HepG2 (cell line): ENCODE measurements at regions not wholly inside any gene's neighbourhood (a gene's known extent, or its start where the extent isn't known, plus 50 kb on each side); places are given as distances from the start of the nearest gene placed in this dataset.

Experiments used
- GZF1 ChIP-seq: sonication (generic); formaldehyde crosslinking; IDR thresholded peaks from 2 replicates; pipeline ENCODE4 v1.5.1; 2020; ENCODE audit warnings: mild to moderate bottlenecking, missing genetic modification reagents
- LBX2 ChIP-seq: sonication (generic); formaldehyde crosslinking; IDR thresholded peaks from 2 replicates; pipeline ENCODE4 v1.5.0; 2020; ENCODE audit warnings: missing genetic modification reagents, mild to moderate bottlenecking, borderline replicate concordance
- MAFF ChIP-seq: IDR thresholded peaks from 2 replicates; pipeline ENCODE4 v1.6.1; 2011; ENCODE audit warnings: low read depth, low read length, improper control_type of control experiment
- MYC ChIP-seq: sonication (generic); formaldehyde crosslinking; IDR thresholded peaks from 2 replicates; pipeline ENCODE4 v1.9.0; 2021; ENCODE audit warnings: missing genetic modification reagents, borderline replicate concordance
- NKX3-1 ChIP-seq: sonication (generic); formaldehyde crosslinking; IDR thresholded peaks from 2 replicates; pipeline ENCODE4 v1.5.0; 2020; ENCODE audit warnings: missing genetic modification reagents
- PAXIP1 ChIP-seq: sonication (generic); formaldehyde crosslinking; conservative IDR thresholded peaks from 2 replicates; pipeline ENCODE4 v1.4.0; 2020; ENCODE audit warnings: mild to moderate bottlenecking, missing genetic modification reagents, moderate library complexity
- ZBTB37 ChIP-seq: sonication (generic); formaldehyde crosslinking; IDR thresholded peaks from 2 replicates; pipeline ENCODE4 v1.4.0; 2020; ENCODE audit warnings: mild to moderate bottlenecking, missing genetic modification reagents
- ZC3H4 ChIP-seq: sonication (generic); formaldehyde crosslinking; IDR thresholded peaks from 2 replicates; pipeline ENCODE4 v1.4.0; 2020; ENCODE audit warnings: missing genetic modification reagents, borderline replicate concordance
- ZFX ChIP-seq: sonication (generic); formaldehyde crosslinking; IDR thresholded peaks from 2 replicates; pipeline ENCODE4 v1.4.0; 2020; ENCODE audit warnings: mild to moderate bottlenecking, low read depth, missing genetic modification reagents, moderate library complexity
- ZNF138 ChIP-seq: sonication (generic); formaldehyde crosslinking; IDR thresholded peaks from 2 replicates; pipeline ENCODE4 v1.5.0; 2020; ENCODE audit warnings: mild to moderate bottlenecking, low read depth, missing genetic modification reagents
- ZNF616 ChIP-seq: sonication (generic); formaldehyde crosslinking; IDR thresholded peaks from 2 replicates; pipeline ENCODE4 v1.5.0; 2020; ENCODE audit warnings: low read depth, mild to moderate bottlenecking, missing genetic modification reagents
- TF ChIP-seq, protein P1 (sequence below): IDR thresholded peaks from 2 replicates; pipeline ENCODE4 v1.4.0; 2020; ENCODE audit warnings: mild to moderate bottlenecking, missing genetic modification reagents
- TF ChIP-seq, protein P2 (sequence below), 2 experiments: sonication (generic) in 1 of 2; formaldehyde crosslinking in 1 of 2; IDR thresholded peaks; 2 replicates each; pipeline versions ENCODE4 v1.5.1 to v1.6.1; 2011 to 2020; ENCODE audit warnings: borderline replicate concordance in 1 of 2, low read depth in 1 of 2, low read length in 1 of 2, mild to moderate bottlenecking in 1 of 2, missing genetic modification reagents in 1 of 2, moderate library complexity in 1 of 2

- TF ChIP-seq, protein P1, sequence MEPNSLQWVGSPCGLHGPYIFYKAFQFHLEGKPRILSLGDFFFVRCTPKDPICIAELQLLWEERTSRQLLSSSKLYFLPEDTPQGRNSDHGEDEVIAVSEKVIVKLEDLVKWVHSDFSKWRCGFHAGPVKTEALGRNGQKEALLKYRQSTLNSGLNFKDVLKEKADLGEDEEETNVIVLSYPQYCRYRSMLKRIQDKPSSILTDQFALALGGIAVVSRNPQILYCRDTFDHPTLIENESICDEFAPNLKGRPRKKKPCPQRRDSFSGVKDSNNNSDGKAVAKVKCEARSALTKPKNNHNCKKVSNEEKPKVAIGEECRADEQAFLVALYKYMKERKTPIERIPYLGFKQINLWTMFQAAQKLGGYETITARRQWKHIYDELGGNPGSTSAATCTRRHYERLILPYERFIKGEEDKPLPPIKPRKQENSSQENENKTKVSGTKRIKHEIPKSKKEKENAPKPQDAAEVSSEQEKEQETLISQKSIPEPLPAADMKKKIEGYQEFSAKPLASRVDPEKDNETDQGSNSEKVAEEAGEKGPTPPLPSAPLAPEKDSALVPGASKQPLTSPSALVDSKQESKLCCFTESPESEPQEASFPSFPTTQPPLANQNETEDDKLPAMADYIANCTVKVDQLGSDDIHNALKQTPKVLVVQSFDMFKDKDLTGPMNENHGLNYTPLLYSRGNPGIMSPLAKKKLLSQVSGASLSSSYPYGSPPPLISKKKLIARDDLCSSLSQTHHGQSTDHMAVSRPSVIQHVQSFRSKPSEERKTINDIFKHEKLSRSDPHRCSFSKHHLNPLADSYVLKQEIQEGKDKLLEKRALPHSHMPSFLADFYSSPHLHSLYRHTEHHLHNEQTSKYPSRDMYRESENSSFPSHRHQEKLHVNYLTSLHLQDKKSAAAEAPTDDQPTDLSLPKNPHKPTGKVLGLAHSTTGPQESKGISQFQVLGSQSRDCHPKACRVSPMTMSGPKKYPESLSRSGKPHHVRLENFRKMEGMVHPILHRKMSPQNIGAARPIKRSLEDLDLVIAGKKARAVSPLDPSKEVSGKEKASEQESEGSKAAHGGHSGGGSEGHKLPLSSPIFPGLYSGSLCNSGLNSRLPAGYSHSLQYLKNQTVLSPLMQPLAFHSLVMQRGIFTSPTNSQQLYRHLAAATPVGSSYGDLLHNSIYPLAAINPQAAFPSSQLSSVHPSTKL (CRISPR knock-in tag): peak; percentile 86
- TF ChIP-seq ZBTB37 (CRISPR knock-in tag) (no peak), MAFF (no peak), ZFX (CRISPR knock-in tag) (no peak; the same call in 1 of the 2 replicates), LBX2 (CRISPR knock-in tag) (no peak), ZNF138 (CRISPR knock-in tag) (no peak), ZNF616 (CRISPR knock-in tag) (no peak), PAXIP1 (CRISPR knock-in tag) (peak; percentile 85), ZC3H4 (CRISPR knock-in tag) (no peak), MYC (CRISPR knock-in tag) (no peak), GZF1 (CRISPR knock-in tag) (no peak), NKX3-1 (CRISPR knock-in tag) (no peak)
- TF ChIP-seq, protein P2, sequence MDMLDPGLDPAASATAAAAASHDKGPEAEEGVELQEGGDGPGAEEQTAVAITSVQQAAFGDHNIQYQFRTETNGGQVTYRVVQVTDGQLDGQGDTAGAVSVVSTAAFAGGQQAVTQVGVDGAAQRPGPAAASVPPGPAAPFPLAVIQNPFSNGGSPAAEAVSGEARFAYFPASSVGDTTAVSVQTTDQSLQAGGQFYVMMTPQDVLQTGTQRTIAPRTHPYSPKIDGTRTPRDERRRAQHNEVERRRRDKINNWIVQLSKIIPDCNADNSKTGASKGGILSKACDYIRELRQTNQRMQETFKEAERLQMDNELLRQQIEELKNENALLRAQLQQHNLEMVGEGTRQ (IDR thresholded peaks at IDR 0.05; ENCODE audit: low read depth, low read length): no peak
- TF ChIP-seq, protein P2 (CRISPR knock-in tag; IDR thresholded peaks at IDR 0.05; ENCODE audit: borderline replicate concordance): no peak
Measured at GRCh38 chr9:82600536-82601292, 462.2 kb downstream of the RASEF start (continued).
